OCI-LY7 (cell line): ENCODE measurements at regions not wholly inside any gene's neighbourhood (a gene's known extent, or its start where the extent isn't known, plus 50 kb on each side); places are given as distances from the start of the nearest gene placed in this dataset.

Source experiments
- EZH2phosphoT487 ChIP-seq: fragments of 200-600 bp; sonication (generic); IDR thresholded peaks from 2 replicates; pipeline ENCODE4 v1.6.1; 2018; ENCODE audit warnings: low read depth, borderline replicate concordance, mild to moderate bottlenecking, mixed run types, antibody characterized with exemption, low read length, moderate library complexity, mixed read lengths
- TF ChIP-seq, protein P1 (sequence below): fragments of 200-600 bp; sonication (generic); conservative IDR thresholded peaks from 2 replicates; pipeline ENCODE4 v1.5.1; 2014; ENCODE audit warnings: mild to moderate bottlenecking, antibody characterized with exemption, low read length, moderate library complexity, mixed read lengths

DNA sequence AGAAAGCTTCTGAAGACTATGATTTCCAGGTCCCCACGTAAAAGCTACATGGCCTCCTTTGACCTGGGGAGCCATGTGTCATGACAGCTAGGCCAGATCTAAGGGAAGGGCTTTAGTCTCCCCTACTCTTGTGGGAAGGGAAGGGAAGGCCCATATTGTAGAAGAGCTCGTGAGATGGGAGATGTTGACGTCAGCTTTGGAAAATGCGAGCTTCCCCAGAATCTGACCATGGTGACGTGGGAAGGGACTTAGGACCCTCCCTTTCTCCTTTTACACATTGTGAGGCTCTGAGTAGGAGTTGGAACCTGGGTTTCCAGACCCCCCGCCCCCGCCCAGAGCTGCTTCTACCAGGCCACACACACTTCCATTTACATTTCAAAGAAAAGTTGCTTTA is 165.5 kb downstream of the SYK start:
- TF ChIP-seq, protein P1, sequence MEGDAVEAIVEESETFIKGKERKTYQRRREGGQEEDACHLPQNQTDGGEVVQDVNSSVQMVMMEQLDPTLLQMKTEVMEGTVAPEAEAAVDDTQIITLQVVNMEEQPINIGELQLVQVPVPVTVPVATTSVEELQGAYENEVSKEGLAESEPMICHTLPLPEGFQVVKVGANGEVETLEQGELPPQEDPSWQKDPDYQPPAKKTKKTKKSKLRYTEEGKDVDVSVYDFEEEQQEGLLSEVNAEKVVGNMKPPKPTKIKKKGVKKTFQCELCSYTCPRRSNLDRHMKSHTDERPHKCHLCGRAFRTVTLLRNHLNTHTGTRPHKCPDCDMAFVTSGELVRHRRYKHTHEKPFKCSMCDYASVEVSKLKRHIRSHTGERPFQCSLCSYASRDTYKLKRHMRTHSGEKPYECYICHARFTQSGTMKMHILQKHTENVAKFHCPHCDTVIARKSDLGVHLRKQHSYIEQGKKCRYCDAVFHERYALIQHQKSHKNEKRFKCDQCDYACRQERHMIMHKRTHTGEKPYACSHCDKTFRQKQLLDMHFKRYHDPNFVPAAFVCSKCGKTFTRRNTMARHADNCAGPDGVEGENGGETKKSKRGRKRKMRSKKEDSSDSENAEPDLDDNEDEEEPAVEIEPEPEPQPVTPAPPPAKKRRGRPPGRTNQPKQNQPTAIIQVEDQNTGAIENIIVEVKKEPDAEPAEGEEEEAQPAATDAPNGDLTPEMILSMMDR = no peak
- no peak for TF ChIP-seq EZH2phosphoT487
